Omental fat pad (tissue), 3 donors: ENCODE measurements at regions not wholly inside any gene's neighbourhood (a gene's known extent, or its start where the extent isn't known, plus 50 kb on each side); places are given as distances from the start of the nearest gene placed in this dataset.

Experiments used
- ATAC-seq: fragments of 150-250 bp; one replicate; pipeline ENCODE4 v1.9.1; 2016; ENCODE audit warnings: mild to moderate bottlenecking, moderate library complexity; ENCODE audit not compliant: low FRiP score
- DNase-seq: peaks from one replicate; pipeline ENCODE4 v3.0.0-alpha.2; 2019; ENCODE audit warnings: low spot score
- TF ChIP-seq, protein P1 (sequence below), 3 donors: fragments of 450-650 bp; IDR thresholded peaks; one replicate each; pipeline ENCODE4 v1.5.1; 2016 to 2017; ENCODE audit warnings: antibody characterized with exemption in 3 of 3, mild to moderate bottlenecking in 3 of 3, moderate library complexity in 2 of 3

DNA sequence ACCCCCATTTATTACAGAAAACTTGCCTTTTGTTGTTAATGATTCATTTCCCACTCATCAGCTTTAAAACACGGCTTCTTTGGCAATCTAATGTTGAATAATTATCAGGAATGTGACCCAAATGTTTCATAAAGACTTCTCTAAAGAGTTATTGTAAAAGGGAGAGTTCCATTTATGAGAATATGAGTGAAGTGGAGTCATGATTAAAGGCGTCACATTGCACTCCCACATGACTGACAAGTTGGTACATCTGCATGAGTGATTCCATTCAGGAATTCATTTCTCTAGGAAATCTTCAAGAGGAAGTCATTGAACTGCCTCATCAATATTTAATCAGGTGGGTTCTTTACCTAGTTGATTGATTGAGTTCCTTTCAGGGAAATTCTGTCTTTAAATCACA lies 184.8 kb downstream of the LNPK start:
- ATAC-seq (no peak), DNase-seq (no peak)
- TF ChIP-seq, protein P1, sequence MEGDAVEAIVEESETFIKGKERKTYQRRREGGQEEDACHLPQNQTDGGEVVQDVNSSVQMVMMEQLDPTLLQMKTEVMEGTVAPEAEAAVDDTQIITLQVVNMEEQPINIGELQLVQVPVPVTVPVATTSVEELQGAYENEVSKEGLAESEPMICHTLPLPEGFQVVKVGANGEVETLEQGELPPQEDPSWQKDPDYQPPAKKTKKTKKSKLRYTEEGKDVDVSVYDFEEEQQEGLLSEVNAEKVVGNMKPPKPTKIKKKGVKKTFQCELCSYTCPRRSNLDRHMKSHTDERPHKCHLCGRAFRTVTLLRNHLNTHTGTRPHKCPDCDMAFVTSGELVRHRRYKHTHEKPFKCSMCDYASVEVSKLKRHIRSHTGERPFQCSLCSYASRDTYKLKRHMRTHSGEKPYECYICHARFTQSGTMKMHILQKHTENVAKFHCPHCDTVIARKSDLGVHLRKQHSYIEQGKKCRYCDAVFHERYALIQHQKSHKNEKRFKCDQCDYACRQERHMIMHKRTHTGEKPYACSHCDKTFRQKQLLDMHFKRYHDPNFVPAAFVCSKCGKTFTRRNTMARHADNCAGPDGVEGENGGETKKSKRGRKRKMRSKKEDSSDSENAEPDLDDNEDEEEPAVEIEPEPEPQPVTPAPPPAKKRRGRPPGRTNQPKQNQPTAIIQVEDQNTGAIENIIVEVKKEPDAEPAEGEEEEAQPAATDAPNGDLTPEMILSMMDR (IDR thresholded peaks at IDR 0.05), result no peak

DNA sequence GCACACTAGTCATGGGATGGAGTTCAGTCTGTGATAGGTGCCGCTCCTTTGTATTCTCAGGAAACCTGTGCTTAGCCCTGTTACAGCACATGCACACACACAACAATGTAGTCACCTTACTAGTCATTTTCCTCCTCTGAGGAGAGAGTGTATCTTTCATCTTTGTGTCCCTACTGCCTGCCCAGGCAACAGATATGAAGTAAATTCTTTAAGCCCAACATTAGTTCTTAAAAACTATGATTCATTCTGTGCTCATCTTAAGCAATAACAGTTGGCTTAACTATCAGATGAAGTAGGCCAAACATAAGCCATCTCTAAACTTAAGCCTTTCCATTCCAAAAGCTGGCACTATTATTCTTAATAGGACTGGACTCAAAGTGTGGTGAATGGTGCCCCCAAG lies 186.5 kb downstream of the LNPK start:
- ATAC-seq, result no peak
- TF ChIP-seq, protein P1 (IDR thresholded peaks at IDR 0.05), result no peak

DNA sequence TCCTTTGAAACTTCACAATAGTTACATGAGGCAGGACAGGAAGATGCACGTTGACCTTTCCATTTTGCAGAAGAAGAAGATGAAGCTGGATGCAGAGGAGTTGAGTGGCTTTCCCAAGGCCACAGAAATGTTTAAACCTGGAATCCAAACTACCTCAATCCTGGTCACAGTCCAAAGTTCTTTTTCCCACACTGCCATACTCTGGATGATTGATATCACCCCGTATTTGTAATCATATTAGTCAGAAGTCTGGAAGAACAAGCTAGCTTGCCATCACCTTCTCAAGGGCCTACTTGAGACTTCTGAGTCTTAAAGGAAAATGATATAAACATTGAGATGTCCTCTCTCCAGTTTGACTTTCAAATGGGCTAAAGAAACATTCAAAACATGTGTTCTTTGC lies 190.1 kb downstream of the LNPK start:
- TF ChIP-seq, protein P1 (IDR thresholded peaks at IDR 0.05), result no peak
- no peak for ATAC-seq
- DNase-seq, result no peak

More for the DNA sequence above, 186.5 kb downstream of the LNPK start:
- DNase-seq, result no peak

DNA sequence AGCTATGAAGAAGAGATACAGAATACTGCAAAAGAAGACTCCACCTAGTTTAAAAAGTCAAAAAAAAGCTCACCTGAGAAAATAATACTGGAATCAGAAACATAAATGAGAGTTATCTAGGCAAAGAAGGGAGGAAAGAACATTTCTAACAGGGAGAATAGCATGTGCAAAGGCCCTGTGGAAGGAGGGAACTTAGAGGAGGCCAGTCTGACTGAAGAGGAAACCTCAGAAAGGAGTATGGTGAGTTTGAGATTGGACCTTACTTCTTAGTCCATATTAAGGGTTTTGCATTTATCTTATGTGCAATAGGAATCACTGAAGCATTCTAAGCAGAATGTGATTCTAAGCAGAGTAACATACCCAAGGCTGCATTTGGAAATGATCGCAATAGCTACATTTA lies 193.2 kb downstream of the LNPK start:
- ATAC-seq (no peak), DNase-seq (no peak)
- TF ChIP-seq, protein P1 (IDR thresholded peaks at IDR 0.05), result no peak

DNA sequence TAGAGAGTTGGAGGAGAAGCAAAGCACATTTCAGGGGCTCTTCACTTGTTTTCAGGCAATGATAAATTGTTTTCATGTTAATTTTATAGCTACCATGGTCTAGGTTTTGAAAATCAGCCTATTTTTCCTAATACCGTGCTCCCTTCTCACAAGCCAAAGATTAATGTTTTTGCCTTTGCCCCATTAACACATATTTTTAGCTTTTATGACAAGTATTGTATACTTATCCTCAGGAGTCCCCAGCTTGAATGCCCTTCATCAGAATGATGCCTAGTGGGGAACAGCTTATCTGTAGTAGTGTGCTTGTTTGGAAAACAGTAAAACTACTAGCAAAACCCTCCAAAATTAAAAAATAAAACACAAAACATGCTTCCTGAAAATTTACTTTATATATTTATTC lies 194.0 kb downstream of the LNPK start:
- TF ChIP-seq, protein P1 (IDR thresholded peaks at IDR 0.05), result no peak
- ATAC-seq, result no peak
- DNase-seq, result no peak

DNA sequence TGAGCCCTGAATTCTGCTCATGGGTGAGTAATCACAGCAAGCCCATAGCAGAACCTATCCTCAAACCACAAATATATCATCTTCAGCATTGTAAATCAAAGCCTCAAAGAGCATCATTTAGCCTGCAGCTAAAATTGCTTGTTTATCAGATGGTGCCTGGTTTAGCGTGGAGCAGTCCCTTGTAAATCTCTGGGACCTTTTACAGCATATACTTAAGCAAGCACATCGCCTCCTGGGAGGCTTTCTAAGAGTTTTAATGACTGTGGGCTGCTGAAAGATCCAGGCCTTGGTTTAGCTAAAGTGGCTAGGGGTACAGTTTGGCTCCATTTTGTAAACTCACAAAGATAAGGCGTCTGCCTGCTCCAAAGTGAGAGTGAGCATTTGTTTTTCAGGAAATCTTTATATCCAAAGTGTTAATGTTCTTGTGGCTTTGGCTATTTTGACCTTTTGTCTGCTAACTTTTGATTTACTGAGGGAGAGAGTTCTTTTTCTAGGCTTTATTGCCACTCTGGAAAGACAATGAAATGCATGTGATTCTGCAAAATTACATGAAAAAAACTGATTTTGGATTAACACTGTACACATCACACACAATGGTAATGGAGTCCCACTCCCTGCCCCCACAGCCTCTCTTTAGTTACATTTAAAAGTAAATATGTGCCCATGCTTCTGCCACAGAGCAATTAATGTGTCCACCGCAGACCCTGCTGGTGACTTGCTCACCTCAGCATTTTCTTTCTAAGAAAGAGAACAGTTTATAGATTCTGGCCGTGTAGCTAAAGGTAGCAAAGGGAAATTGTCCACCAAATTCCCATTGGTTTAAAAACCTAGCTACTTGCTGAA lies 194.8 kb downstream of the LNPK start:
- TF ChIP-seq, protein P1 (IDR thresholded peaks at IDR 0.05), result no peak
- DNase-seq, result no peak

DNA sequence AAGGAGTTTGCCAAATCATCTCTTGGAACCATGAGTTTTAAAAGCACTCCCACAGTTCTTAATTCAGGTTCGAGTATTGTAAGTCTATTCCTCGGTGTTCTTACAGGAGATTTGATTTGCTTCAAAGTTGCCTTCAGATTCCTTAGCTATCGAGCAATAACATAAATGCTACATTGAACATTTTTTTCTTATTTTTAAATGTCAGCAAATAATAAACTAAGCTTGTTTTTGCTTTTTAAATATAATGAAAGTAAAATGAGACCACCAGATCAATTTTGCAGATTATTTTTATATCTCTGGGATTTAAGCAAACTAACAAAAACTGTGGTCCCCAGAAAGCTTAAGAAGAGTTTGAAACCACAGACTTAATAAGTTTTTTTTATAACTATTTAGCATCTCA lies 195.5 kb downstream of the LNPK start:
- DNase-seq (no peak), ATAC-seq (no peak)
- TF ChIP-seq, protein P1 (IDR thresholded peaks at IDR 0.05), result no peak

More for the DNA sequence above, 194.8 kb downstream of the LNPK start:
- no peak for ATAC-seq
